IPS-20b (cell line): ENCODE measurements at regions not wholly inside any gene's neighbourhood (a gene's known extent, or its start where the extent isn't known, plus 50 kb on each side); places are given as distances from the start of the nearest gene placed in this dataset.

ENCODE experiments used
- H3K27ac ChIP-seq: one replicate; pipeline ENCODE4 v1.5.1; 2013; ENCODE audit warnings: low read length
- H3K27me3 ChIP-seq: 2 replicates; pipeline ENCODE4 v1.6.1; 2013; ENCODE audit warnings: mild to moderate bottlenecking, low read length, inconsistent platforms; ENCODE audit not compliant: insufficient read depth
- H3K36me3 ChIP-seq: 2 replicates; pipeline ENCODE4 v1.6.1; 2013; ENCODE audit warnings: low read depth, mild to moderate bottlenecking, inconsistent platforms, low read length, moderate library complexity; ENCODE audit not compliant: insufficient read depth
- H3K4me1 ChIP-seq: 2 replicates; pipeline ENCODE4 v1.6.1; 2013; ENCODE audit warnings: mild to moderate bottlenecking, control low read depth, inconsistent platforms, low read length, moderate library complexity; ENCODE audit not compliant: insufficient read depth
- H3K4me3 ChIP-seq: 2 replicates; pipeline ENCODE4 v1.5.1; 2013; ENCODE audit warnings: mild to moderate bottlenecking, low read length, inconsistent platforms
- H3K9ac ChIP-seq: 2 replicates; pipeline ENCODE4 v1.6.1; 2013; ENCODE audit warnings: low read depth, mild to moderate bottlenecking, inconsistent platforms, low read length, moderate library complexity
- H3K9me3 ChIP-seq: 2 replicates; pipeline ENCODE4 v1.6.1; 2013; ENCODE audit warnings: mild to moderate bottlenecking, low read depth, low read length, inconsistent platforms; ENCODE audit not compliant: insufficient read depth

DNA sequence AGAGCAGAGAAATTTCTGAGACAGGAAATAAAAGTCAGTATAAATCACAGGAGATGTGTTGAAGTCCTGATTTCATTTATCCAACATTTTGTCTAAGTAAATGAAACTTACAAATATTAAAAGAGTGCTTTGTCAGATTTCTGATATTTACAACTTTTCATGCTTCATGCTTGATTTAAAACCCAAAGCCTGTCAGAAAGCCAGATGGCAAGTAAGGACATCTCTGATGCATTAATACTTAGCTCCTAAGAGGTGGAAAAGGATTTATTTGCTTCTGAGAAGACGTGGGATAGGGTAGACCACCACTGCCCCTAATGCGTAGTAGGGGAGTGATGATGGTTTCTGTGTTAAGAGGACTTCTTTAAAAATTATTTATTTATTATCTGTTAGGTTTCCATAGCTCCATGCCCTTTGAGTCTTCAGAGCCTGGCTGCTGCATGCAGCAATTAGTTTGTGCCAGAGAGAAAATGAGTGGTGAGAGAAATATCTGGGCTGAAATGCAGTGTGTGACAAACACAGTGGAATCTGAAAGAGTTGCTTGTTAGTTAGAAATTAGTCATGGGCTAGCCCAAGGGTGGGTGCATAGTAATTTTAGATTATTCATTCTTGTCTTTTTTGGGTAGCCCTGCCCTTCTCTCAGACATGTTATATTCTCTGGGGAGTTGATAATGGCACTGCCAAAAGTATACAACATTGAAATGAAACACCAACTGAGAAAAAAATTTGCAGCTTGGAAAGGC is 333.8 kb downstream of the C4orf33 start:
- Histone ChIP-seq H3K4me1 (no peaks in the 10 kb centered on the region), H3K27ac (no peak overlapping the region), H3K9ac (no peak overlapping the region)

DNA sequence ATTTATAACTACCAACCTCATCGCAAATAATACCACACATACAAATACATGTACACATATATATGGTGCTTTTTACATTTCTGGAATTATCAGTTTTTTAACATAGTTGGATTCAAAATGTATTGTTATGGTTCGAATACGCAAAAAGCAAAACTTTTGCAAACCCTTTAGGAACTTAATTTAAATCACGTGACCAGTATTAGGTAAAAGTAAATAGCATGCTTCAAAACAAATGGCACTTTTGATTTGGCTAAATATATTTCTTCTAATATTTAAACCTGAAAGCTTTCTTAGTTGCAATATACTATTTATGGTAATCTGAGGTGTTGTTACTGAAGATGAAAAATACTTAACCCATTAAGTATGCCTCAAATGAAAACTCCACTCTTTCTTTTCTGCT is 341.4 kb downstream of the C4orf33 start:
- no peaks in the 10 kb centered on the region for H3K4me1 ChIP-seq
- no peak overlapping the region for H3K27ac ChIP-seq
- no peak overlapping the region for H3K4me3 ChIP-seq
- H3K27me3 ChIP-seq: no peaks in the 10 kb centered on the region
- H3K36me3 ChIP-seq: no peaks in the 10 kb centered on the region
- no peak overlapping the region for H3K9ac ChIP-seq
- H3K9me3 ChIP-seq: no peaks in the 10 kb centered on the region

More for the DNA sequence above, 333.8 kb downstream of the C4orf33 start:
- H3K36me3 ChIP-seq: no peaks in the 10 kb centered on the region
- no peaks in the 10 kb centered on the region for H3K9me3 ChIP-seq
- no peak overlapping the region for H3K4me3 ChIP-seq
- H3K27me3 ChIP-seq: no peaks in the 10 kb centered on the region

DNA sequence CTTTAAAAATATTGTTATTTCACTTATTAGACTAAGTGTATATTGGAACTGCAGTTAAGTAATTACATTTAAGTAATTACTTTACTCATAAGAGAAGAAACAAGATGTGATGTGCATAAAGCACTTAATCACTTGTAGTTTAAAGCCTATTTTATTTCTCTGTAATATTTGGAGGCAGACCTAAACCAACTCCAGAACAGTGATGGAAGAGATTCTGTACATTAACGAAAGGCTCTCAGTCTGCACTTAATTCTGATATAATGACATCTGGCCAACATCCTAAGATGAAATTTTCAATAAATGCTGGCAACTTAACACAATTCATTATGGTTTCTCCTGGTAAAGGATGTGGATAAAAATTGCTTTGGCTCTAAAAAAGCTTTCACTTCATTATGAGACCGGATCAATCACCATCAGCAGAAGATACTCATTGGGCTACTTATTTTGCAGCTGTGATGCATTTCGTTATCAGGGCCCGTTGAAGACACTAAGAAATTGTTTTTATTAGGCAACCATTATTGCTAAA is 342.6 kb downstream of the C4orf33 start:
- H3K9me3 ChIP-seq: no peaks in the 10 kb centered on the region
- H3K27ac ChIP-seq: no peak overlapping the region
- no peaks in the 10 kb centered on the region for H3K27me3 ChIP-seq
- no peak overlapping the region for H3K4me3 ChIP-seq
- H3K9ac ChIP-seq: no peak overlapping the region
- H3K36me3 ChIP-seq: no peaks in the 10 kb centered on the region
- no peaks in the 10 kb centered on the region for H3K4me1 ChIP-seq

DNA sequence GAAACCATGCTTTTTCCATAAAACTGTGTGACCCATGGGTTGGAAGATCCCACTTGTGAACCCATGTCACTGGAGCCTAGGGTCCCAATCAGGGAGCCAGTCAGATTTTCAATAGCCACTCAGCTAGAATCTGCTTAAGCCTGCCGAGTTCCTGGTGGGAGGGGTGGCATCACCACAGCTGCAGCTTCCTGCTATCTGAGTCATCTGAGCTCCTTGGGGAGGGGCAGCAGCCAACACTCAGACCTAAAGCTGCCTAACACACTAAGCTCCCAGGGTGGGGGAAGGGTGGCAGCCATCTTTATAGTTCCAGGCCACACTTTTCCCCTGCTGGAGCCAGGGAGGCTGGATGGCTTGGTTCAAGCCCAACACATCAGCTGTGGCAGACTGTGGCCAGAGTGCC is 350.1 kb downstream of the C4orf33 start:
- Histone ChIP-seq H3K27me3 (no peaks in the 10 kb centered on the region), H3K9ac (no peak overlapping the region), H3K36me3 (no peaks in the 10 kb centered on the region), H3K27ac (no peak overlapping the region), H3K9me3 (no peaks in the 10 kb centered on the region), H3K4me3 (no peak overlapping the region), H3K4me1 (no peaks in the 10 kb centered on the region)

DNA sequence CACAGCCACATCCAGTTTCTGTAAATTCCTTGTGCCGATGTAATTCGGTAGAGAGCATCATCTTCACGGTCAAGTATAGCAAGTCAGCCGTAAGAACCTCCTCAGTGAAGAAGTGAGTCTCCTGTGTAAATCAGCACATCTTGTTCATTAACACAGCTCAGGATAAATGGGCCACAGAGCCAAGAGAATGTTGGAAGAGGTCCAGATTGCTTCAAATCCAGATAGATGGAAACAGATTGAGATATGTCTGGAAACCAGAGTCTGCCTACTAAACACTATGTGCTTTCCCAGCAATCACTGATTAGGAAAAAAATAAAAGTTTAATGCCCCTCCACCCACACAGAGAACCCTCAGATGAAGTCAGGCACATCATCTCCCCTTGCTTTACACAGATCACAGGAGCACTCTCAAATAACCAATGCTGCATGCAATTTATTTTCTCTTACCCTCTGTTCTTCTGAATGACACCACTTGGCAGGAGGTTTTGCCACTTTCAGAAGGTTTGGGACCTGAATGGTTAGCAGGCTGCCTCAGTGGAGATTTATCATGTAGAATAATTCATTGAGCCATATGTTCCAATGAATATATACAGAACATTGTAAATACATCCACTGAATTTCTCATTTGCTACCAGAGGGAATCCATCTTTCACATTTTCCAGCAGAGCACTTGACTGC is 357.7 kb downstream of the C4orf33 start:
- H3K9me3 ChIP-seq: no peaks in the 10 kb centered on the region
- H3K4me3 ChIP-seq: no peak overlapping the region
- no peaks in the 10 kb centered on the region for H3K4me1 ChIP-seq
- H3K27me3 ChIP-seq: no peaks in the 10 kb centered on the region
- H3K9ac ChIP-seq: no peak overlapping the region
- H3K27ac ChIP-seq: no peak overlapping the region
- H3K36me3 ChIP-seq: no peaks in the 10 kb centered on the region

DNA sequence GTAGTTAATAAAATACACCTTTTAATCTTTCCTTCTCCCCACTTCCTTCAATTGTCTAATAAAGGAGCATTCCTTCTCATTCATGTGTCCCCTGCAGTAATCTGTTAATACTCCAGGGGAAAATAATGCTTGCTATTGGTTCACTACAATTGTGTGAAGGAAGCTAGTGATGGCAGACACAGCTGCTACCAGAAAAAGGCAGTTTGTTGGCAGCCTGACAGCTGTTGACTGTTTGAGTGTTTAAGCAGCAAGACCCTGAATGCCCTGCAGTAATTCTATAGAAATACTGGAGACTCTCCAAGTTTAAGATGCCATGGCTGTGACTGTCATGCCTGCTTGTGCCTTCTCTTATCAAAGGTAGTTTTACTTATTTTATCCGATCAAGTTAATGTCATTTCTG is 359.5 kb downstream of the C4orf33 start:
- Histone ChIP-seq H3K27ac (no peak overlapping the region), H3K9ac (no peak overlapping the region), H3K4me3 (no peak overlapping the region), H3K9me3 (no peaks in the 10 kb centered on the region), H3K4me1 (no peaks in the 10 kb centered on the region), H3K36me3 (no peaks in the 10 kb centered on the region), H3K27me3 (no peaks in the 10 kb centered on the region)

DNA sequence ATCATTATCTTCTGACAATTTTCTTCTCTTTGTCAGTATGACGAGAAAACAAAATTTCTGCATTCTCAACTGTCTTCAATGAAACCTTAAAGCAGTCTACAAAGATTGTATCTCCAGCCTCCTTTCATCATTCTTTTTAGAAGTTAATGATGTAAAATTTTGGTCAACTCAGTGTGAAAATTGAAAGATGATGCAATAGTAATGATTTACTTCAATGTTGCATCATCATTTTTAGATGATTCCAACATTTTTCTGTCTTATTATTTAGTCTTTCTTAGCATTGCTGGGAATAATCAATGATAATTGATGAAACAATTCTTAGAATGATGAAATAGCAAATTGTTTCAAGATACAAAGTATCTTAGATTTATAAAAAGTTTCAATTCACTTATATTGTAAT is 372.7 kb downstream of the C4orf33 start:
- no peaks in the 10 kb centered on the region for H3K36me3 ChIP-seq
- H3K9ac ChIP-seq: no peak overlapping the region
- H3K4me1 ChIP-seq: no peaks in the 10 kb centered on the region
- no peaks in the 10 kb centered on the region for H3K9me3 ChIP-seq
- H3K27me3 ChIP-seq: no peaks in the 10 kb centered on the region
- no peak overlapping the region for H3K27ac ChIP-seq
- H3K4me3 ChIP-seq: no peak overlapping the region

DNA sequence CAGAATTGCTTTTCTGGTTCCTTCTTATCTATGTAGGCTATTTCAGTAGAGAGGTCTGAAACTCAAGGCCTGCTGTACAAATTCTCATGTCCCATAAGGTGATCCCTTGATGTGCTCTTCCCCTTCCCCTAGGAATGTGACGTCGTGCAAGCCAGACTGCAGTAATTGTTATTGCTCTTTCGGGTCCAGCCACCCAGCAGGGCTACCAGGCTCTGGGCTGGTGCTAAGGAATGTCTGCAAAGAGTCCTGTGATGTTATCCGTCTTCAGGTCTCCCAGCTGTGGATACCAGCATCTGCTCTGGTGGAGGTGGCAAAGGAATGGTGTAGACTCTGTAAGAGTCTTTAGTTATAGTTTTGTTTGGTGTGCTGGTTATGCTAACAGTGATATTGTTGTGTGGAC is 378.7 kb downstream of the C4orf33 start:
- H3K4me1 ChIP-seq: no peaks in the 10 kb centered on the region
- no peaks in the 10 kb centered on the region for H3K36me3 ChIP-seq
- no peaks in the 10 kb centered on the region for H3K9me3 ChIP-seq
- no peak overlapping the region for H3K9ac ChIP-seq
- H3K27me3 ChIP-seq: no peaks in the 10 kb centered on the region
- H3K4me3 ChIP-seq: no peak overlapping the region
- H3K27ac ChIP-seq: no peak overlapping the region

DNA sequence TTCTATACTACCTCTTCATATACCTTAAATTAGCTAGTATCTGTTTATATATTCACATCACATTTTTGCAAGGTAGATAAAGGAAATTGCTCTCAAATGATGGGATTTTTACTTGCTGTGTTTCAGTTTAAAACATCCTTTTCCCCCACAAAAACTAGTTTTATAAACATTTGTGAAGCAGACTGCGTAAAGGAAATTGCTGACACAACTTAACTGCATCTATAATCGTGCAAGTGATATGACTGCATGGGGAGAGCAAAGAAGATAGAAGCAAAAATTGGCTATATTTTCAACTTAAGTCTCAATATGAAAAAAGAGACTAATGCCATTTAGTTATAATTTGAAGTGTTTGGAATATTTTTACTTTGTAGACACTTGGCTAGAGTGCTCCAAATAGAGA is 385.2 kb downstream of the C4orf33 start:
- Histone ChIP-seq H3K9ac (no peak overlapping the region), H3K27ac (no peak overlapping the region), H3K27me3 (no peaks in the 10 kb centered on the region), H3K36me3 (no peaks in the 10 kb centered on the region), H3K4me1 (no peaks in the 10 kb centered on the region), H3K4me3 (no peak overlapping the region), H3K9me3 (no peaks in the 10 kb centered on the region)

DNA sequence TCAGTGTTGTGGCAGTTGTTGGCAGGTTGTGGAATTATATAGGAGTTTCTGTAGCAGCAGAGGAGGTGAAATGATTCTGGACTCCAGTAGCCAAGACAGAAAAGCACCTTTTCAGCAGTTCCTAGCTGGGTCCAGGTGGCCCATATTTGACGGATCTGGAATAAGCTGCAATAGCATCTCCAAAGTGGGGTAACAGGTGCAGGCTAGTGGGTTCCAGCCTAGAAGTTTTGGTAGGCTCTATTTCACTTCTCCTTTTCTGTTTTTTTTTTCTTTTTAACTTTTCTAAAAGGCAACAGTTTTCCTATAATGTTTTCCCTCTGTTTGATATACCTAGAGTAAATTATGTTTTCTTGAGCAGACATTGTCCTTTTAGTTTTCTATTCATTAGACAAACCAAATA is 392.5 kb downstream of the C4orf33 start:
- Histone ChIP-seq H3K36me3 (no peaks in the 10 kb centered on the region), H3K4me1 (no peaks in the 10 kb centered on the region), H3K27me3 (no peaks in the 10 kb centered on the region), H3K27ac (no peak overlapping the region), H3K9ac (no peak overlapping the region), H3K9me3 (no peaks in the 10 kb centered on the region), H3K4me3 (no peak overlapping the region)

DNA sequence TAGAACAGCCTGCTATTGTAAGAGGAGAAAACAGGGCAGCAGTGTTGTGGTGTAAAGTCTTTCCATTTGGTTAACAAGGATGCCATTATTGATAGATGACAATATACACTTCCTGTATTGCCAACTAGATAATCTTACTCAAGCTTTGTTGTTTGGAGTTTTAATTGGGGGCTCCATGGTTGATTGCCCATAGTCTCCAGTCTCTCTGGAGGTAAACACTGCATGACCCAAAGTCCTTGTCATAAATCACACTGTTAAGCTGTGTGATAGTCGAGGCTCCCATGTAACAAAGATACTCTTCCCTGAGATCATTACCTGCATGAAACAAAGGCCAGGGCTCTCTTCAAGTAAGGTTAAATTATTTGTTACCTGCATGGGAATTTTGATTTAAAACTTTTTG is 394.6 kb downstream of the C4orf33 start:
- Histone ChIP-seq H3K9me3 (no peaks in the 10 kb centered on the region), H3K4me1 (no peaks in the 10 kb centered on the region), H3K9ac (no peak overlapping the region), H3K4me3 (no peak overlapping the region), H3K27ac (no peak overlapping the region), H3K36me3 (no peaks in the 10 kb centered on the region), H3K27me3 (no peaks in the 10 kb centered on the region)

DNA sequence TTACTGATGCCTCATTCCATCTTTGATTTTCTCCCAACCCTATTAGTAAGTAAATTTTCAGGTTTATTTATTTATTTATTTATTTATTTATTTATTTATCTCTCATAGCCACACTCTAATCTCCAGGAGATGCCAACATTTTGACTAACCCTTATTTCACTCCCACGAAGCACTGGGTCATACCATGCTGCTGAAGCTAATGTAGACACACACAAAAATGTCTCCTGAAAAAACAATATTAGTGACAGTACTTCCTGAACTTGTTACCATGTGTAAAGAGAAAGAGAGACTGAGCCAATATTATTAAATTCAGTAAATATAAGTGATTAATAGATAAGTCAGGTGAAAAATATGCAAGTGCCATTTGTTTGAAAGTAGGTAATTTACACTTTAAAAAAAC is 402.7 kb downstream of the C4orf33 start:
- no peak overlapping the region for H3K4me3 ChIP-seq
- H3K27ac ChIP-seq: no peak overlapping the region
- H3K36me3 ChIP-seq: no peaks in the 10 kb centered on the region
- no peak overlapping the region for H3K9ac ChIP-seq
- no peaks in the 10 kb centered on the region for H3K27me3 ChIP-seq
- H3K9me3 ChIP-seq: no peaks in the 10 kb centered on the region
- no peaks in the 10 kb centered on the region for H3K4me1 ChIP-seq
